HepG2 (cell line): ENCODE measurements at regions not wholly inside any gene's neighbourhood (a gene's known extent, or its start where the extent isn't known, plus 50 kb on each side); places are given as distances from the start of the nearest gene placed in this dataset.

ENCODE experiments used
- ATAC-seq: fragments of 200-7000 bp; cut with Tn5 transposase; 3 replicates; pipeline ENCODE4 v1.9.1; 2020; ENCODE audit warnings: mild to moderate bottlenecking, moderate library complexity
- BruUV-seq: library from RNA; stranded (reverse); fragments of 400-500 nt; replicated peaks from 2 replicates; lab custom pipeline; 2021; lab: Mats Ljungman, UMichigan
- CTCF ChIA-PET: fragments of 300-600 bp; formaldehyde crosslinking; extraction: SDS; loops from one replicate; lab custom pipeline; 2021; ENCODE audit warnings: low total read pairs, inconsistent platforms, low intra/inter-chr PET ratio; lab: Yijun Ruan, JAX
- POLR2A ChIA-PET: fragments of 350-600 bp; sonication (Branson Sonifier 250); formaldehyde crosslinking; loops from one replicate; lab custom pipeline; 2020; ENCODE audit warnings: antibody characterized with exemption, inconsistent platforms; lab: Yijun Ruan, JAX
- DNase-seq: peaks from one replicate; pipeline ENCODE4 v3.0.0-alpha.2; 2015; ENCODE audit warnings: low spot score
- FAIRE-seq: peaks from 3 replicates; lab custom pipeline; 2011; peaks lifted over from hg19 to GRCh38; lab: Jason Lieb, UNC
- H2AFZ ChIP-seq: one replicate; pipeline ENCODE4 v1.6.1; 2011; ENCODE audit warnings: low read length, inconsistent platforms
- H3K27ac ChIP-seq: fragments of 300-600 bp; 3 replicates; pipeline ENCODE4 v1.8.0; 2011; ENCODE audit warnings: mixed run types, mild to moderate bottlenecking, mixed read lengths, low read length, inconsistent platforms; ENCODE audit not compliant: insufficient read depth; ENCODE audit errors: extremely low read length
- H3K27me3 ChIP-seq, 2 experiments: fragments of 200-600 bp in 1 of 2; 2 replicates in 1 of 2; 3 replicates in 1 of 2; pipeline versions ENCODE4 v1.6.0 to v1.8.0; 2011; ENCODE audit warnings: low read length in 2 of 2, mild to moderate bottlenecking in 2 of 2, moderate library complexity in 2 of 2, inconsistent platforms in 1 of 2; ENCODE audit not compliant: insufficient read depth in 2 of 2, control insufficient read depth in 1 of 2
- H3K36me3 ChIP-seq, 2 experiments: fragments of 200-600 bp in 1 of 2; replicated peaks in 1 of 2; 2 replicates in 1 of 2; 3 replicates in 1 of 2; pipeline versions ENCODE4 v1.5.1 to v1.8.0; 2011; ENCODE audit warnings: low read length in 2 of 2, inconsistent platforms in 1 of 2; ENCODE audit not compliant: insufficient read depth in 2 of 2, control insufficient read depth in 1 of 2
- H3K4me1 ChIP-seq: 2 replicates; pipeline ENCODE4 v1.5.1; 2012; ENCODE audit warnings: low read length, inconsistent platforms; ENCODE audit not compliant: insufficient read depth
- H3K4me2 ChIP-seq: 2 replicates; pipeline ENCODE4 v1.6.0; 2011; ENCODE audit warnings: low read depth, low read length, inconsistent platforms
- H3K4me3 ChIP-seq, 3 experiments: fragments of 200-600 bp in 1 of 3; sonication (generic), shearing (Covaris generic) in 1 of 3; replicated peaks in 1 of 3; 2 replicates each; pipeline ENCODE4 v1.5.1; 2011 to 2016; ENCODE audit warnings: low read length in 3 of 3, inconsistent platforms in 2 of 3, low read depth in 2 of 3, mild to moderate bottlenecking in 2 of 3, control low read depth in 1 of 3, mixed read lengths in 1 of 3; ENCODE audit not compliant: insufficient read depth in 1 of 3
- H3K79me2 ChIP-seq: one replicate; pipeline ENCODE4 v1.6.1; 2011; ENCODE audit warnings: low read length, inconsistent platforms; ENCODE audit not compliant: insufficient read depth
- H3K9ac ChIP-seq: 2 replicates; pipeline ENCODE4 v1.6.0; 2011; ENCODE audit warnings: mild to moderate bottlenecking, low read depth, low read length, inconsistent platforms; ENCODE audit not compliant: insufficient read depth
- H3K9me3 ChIP-seq: 2 replicates; pipeline ENCODE4 v1.5.1; 2012; ENCODE audit warnings: mild to moderate bottlenecking, low read length
- H4K20me1 ChIP-seq: 2 replicates; pipeline ENCODE4 v1.6.0; 2011; ENCODE audit warnings: inconsistent platforms, mild to moderate bottlenecking, low read length, moderate library complexity; ENCODE audit not compliant: insufficient read depth
- CREB1 ChIP-seq, 2 experiments: fragments of 450-650 bp in 1 of 2; IDR thresholded peaks; 2 replicates each; pipeline ENCODE4 v1.6.1; 2016 to 2017; ENCODE audit warnings: control low read depth in 1 of 2, mild to moderate bottlenecking in 1 of 2, missing compliant biosample characterization in 1 of 2, missing genetic modification characterization in 1 of 2
- GTF3A ChIP-seq: sonication (generic); formaldehyde crosslinking; conservative IDR thresholded peaks from 2 replicates; pipeline ENCODE4 v1.4.0; 2020; ENCODE audit warnings: mild to moderate bottlenecking, missing genetic modification reagents
- HDAC2 ChIP-seq: sonication (generic); formaldehyde crosslinking; IDR thresholded peaks from 2 replicates; pipeline ENCODE4 v1.4.0; 2020; ENCODE audit warnings: missing genetic modification reagents
- MYC ChIP-seq: sonication (generic); formaldehyde crosslinking; IDR thresholded peaks from 2 replicates; pipeline ENCODE4 v1.9.0; 2021; ENCODE audit warnings: missing genetic modification reagents, borderline replicate concordance
- TOE1 ChIP-seq: sonication (generic); formaldehyde crosslinking; IDR thresholded peaks from 2 replicates; pipeline ENCODE4 v1.4.0; 2020; ENCODE audit warnings: mild to moderate bottlenecking, missing genetic modification reagents
- WGBS: methylation state at CpG from one replicate; pipeline ENCODE4 v1.1.6; 2017; ENCODE audit warnings: low lambda C conversion rate; 5-methylcytosine and 5-hydroxymethylcytosine counted together
- in situ Hi-C: cut with HindIII; loops from 2 replicates; pipeline ENCODE4 v1.10.0; 2017; ENCODE audit warnings: low pct_unique_long_range_greater_than_20kb; ENCODE audit not compliant: extremely low pct_ligation_motif_present
- intact Hi-C: fragments of 100-400 bp; cut with micrococcal nuclease; formaldehyde crosslinking; loops from one replicate; pipeline ENCODE4 v1.10.0; 2022; ENCODE audit not compliant: unreplicated experiment

GRCh38 chr2:235328991-235329390 is 164.9 kb upstream of the AGAP1 start:
- no peak for DNase-seq
- ChIA-PET POLR2A (no interaction called here), CTCF (no interaction called here)
- no peak overlapping the region for H3K27ac ChIP-seq
- H3K4me3 ChIP-seq: no peak overlapping the region
- no peaks in the 10 kb centered on the region for H3K79me2 ChIP-seq
- no peaks in the 10 kb centered on the region for H4K20me1 ChIP-seq
- peaks cover 0 to 32% of the 10 kb centered on the region in 2 experiments; a peak in 3 of 5 replicates for H3K27me3 ChIP-seq
- no peaks in the 10 kb centered on the region for H3K36me3 ChIP-seq
- no peaks in the 10 kb centered on the region for H3K4me1 ChIP-seq
- no peak for ATAC-seq
- 25% methylated on average over 1 of the region's 1 CpG for WGBS
- BruUV-seq: no TSS peak
- FAIRE-seq: no peak
- H3K9me3 ChIP-seq: no peaks in the 10 kb centered on the region
- no peak overlapping the region for H3K9ac ChIP-seq
- H3K4me2 ChIP-seq: no peak overlapping the region
- in situ Hi-C loops: no loop called here
- H2AFZ ChIP-seq: no peak overlapping the region
- intact Hi-C loops: no loop called here
- TF ChIP-seq MYC (CRISPR knock-in tag) (no peak), HDAC2 (CRISPR knock-in tag) (no peak), TOE1 (CRISPR knock-in tag) (no peak), GTF3A (no peak)

DNA sequence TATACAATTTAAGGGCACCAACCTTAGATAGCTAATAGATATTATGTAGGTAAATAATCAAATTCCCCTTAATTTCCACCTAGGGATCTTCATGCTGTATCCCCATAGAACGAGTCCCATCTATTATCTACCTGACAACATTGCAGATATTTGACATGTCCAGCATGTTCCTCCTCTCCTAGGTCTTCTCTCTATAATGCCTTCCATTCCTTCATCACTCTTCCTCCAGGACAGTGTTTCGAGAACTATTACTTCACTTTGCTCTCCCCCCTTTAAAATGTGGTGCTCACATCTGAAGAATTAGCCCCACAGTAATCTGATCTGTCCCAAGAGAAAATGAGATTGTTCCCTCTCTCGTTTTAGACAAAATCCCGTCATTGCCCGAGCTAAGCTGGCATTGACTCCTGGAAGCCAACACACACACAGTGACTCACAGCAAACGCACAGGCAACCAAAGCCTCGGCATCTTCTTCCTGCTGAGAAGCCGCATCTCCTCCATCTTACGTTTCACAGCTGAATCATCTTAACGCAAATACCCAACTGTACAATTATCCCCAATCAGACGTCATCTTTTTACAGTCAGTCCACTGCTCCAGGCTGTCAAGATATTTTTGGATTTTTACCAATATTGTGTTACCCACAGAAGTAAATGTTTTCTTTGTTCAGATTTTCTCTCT is 162.9 kb upstream of the AGAP1 start:
- Histone ChIP-seq H3K9me3 (no peaks in the 10 kb centered on the region), H3K27me3 (peaks cover 0 to 16% of the 10 kb centered on the region in 2 experiments; a peak in 3 of 5 replicates), H4K20me1 (no peaks in the 10 kb centered on the region), H3K27ac (no peak overlapping the region), H3K4me1 (no peaks in the 10 kb centered on the region), H3K4me3 (no peak overlapping the region), H3K9ac (no peak overlapping the region), H3K79me2 (no peaks in the 10 kb centered on the region), H3K36me3 (no peaks in the 10 kb centered on the region), H3K4me2 (no peak overlapping the region)
- FAIRE-seq: no peak
- ATAC-seq: no peak
- ChIA-PET POLR2A (no interaction called here), CTCF (no interaction called here)
- in situ Hi-C loops (no loop called here), intact Hi-C loops (no loop called here)
- BruUV-seq: no TSS peak
- TF ChIP-seq TOE1 (CRISPR knock-in tag): no peak
- 0 out of 2 replicates have a peak, but pooled peaks have one; percentile 3 for TF ChIP-seq CREB1 (IDR thresholded peaks at IDR 0.05)
- no peak for TF ChIP-seq CREB1 (CRISPR knock-in tag; IDR thresholded peaks at IDR 0.05)
- TF ChIP-seq, all 625 proteins: peak for 1
- DNase-seq: no peak
- H2AFZ ChIP-seq: no peak overlapping the region
- 25% methylated on average over 11 of the region's 11 CpGs for WGBS
